ENCODE measurements at regions not wholly inside any gene's neighbourhood (a gene's known extent, or its start where the extent isn't known, plus 50 kb on each side); places are given as distances from the start of the nearest gene placed in this dataset.
"Not testable (repeated sequence)": the region's sequence is repeated elsewhere in the genome, so short reads cannot be mapped to it uniquely, and the experiment has no call there.

DNA sequence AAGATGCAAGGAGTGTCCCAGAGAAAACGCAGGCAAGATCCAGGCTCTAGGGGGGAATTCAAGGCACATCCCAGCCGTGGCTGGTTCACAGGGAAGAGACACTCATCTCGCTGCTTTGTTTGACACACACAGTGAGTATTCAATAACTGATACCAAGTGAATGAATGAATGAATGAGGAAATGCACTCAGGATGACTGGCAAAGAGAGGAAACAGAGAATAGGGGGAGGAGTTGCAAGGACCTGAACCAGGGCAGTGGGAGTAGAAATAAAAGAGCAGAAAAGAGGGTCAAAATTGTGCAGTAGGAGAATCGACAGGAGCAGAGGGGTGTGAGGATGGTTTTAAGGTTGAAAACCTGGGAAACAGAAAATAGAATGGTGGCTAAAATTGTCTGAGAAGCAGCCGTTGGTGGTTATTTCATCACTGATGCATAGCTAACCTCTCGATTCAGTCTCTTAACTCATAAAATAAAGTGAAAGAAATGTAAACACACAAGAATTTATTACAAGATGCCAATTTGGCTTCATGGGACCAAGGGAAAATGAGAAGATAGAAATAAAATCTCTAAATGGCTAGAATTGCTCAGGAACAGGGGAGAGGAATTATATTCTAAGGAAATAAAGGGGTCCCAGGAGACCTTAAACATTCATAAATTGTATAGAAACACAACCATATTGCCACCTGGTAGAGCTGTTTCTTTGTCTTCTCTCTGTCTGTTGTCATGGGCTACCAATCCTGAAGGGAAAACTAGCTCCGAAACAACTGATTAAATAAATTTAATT, 63.9 kb upstream of the PHLPP1 start:
- no peaks in the 10 kb centered on the region for H3K36me3 Mint-ChIP-seq (ENCODE audit: low read depth)

DNA sequence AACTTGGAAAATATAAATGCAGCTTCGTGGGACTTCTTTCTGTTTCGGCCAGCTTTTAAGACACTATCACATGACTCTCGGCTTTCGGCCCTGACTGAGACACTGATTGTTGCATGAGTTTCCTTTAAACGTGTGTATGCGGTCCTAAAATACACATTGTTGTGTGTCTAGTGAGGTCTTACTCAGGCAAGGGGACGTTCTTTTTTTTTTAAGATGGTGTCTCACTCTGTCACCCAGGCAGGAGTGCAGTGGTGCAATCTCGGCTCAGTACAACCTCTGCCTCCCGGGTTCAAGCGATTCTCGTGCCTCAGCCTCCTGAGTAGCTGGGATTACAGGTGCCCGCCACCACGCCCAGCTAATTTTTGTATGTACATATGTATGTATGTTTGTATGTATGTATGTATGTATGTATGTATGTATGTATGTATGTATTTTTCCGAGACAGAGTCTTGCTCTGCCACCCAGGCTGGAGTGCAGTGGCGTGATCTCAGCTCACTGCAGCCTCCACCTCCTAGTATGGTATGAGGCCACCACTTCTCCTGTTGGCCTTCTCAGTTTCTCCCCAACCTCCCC, 63.2 kb upstream of the PHLPP1 start:
- H3K9me3 Mint-ChIP-seq; H3K36me3 Mint-ChIP-seq (ENCODE audit: low read depth); H3K4me3 Mint-ChIP-seq; H3K27me3 Mint-ChIP-seq (ENCODE audit: low read depth); H3K27ac Mint-ChIP-seq; H3K4me1 Mint-ChIP-seq: not testable (repeated sequence)

More for the DNA sequence above, 63.9 kb upstream of the PHLPP1 start:
- TF ChIP-seq, protein P1, sequence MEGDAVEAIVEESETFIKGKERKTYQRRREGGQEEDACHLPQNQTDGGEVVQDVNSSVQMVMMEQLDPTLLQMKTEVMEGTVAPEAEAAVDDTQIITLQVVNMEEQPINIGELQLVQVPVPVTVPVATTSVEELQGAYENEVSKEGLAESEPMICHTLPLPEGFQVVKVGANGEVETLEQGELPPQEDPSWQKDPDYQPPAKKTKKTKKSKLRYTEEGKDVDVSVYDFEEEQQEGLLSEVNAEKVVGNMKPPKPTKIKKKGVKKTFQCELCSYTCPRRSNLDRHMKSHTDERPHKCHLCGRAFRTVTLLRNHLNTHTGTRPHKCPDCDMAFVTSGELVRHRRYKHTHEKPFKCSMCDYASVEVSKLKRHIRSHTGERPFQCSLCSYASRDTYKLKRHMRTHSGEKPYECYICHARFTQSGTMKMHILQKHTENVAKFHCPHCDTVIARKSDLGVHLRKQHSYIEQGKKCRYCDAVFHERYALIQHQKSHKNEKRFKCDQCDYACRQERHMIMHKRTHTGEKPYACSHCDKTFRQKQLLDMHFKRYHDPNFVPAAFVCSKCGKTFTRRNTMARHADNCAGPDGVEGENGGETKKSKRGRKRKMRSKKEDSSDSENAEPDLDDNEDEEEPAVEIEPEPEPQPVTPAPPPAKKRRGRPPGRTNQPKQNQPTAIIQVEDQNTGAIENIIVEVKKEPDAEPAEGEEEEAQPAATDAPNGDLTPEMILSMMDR (IDR thresholded peaks at IDR 0.05; ENCODE audit: unreplicated experiment in 3 of 3), result no peak
- no peak overlapping the region for H3K27ac Mint-ChIP-seq
- H3K27me3 Mint-ChIP-seq (ENCODE audit: low read depth), result no peaks in the 10 kb centered on the region
- no peaks in the 10 kb centered on the region for H3K9me3 Mint-ChIP-seq
- H3K4me1 Mint-ChIP-seq, result no peaks in the 10 kb centered on the region
- no peak overlapping the region for H3K4me3 Mint-ChIP-seq

DNA sequence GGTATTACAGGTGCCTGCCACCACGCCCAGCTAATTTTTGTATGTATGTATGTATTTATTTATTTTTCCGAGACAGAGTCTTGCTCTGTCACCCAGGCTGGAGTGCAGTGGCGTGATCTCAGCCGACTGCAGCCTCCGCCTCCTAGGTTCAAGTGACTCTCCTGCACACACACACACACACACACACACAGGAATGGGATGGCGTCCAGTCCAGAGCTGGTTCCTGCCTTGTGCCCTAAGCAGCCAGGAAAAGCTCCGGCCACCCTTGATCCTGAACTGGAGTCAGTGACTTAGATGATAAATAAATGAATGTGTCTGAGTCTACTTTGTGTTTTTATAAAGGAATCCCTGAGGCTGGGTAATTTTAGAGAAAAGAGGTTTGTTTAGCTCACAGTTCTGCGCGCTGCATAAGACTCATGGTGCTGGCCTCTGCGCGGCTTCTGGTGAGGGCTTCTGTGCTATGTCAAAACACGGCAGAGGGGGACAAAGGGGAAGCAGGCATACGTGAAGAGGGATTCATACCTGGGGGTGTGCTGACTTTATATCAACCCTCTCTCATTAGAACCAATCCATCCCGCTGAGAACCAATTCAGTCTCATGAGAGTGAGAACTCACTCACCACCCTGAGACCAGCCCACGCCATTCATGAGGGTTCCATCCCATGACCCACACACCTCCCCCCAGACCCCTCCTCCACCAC, 59.7 kb upstream of the PHLPP1 start:
- TF ChIP-seq, protein P1 (IDR thresholded peaks at IDR 0.05; ENCODE audit: unreplicated experiment in 3 of 3), result no peak
- Mint-ChIP-seq H3K27ac (no peak overlapping the region), H3K9me3 (no peaks in the 10 kb centered on the region)

DNA sequence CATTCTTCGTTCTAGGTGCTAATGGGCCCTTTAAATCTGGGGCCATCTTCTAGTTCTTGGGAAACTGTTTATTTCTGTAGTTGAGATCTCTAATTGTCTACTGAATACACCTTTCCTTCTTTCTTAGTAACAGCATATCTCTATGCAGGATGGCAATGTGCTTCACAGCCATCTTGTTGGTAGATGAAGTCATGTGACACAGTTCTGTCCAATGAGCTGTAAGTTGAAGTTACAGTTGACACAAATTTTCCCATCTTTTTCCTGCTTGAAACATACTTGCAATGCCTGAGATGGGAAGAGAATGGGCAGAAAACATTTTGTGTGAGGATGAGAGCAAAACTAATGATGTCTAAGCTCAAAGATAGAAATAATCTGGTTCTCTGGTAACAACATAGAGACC, 57.3 kb upstream of the PHLPP1 start:
- Mint-ChIP-seq H3K4me1 (no peaks in the 10 kb centered on the region), H3K36me3 (ENCODE audit: low read depth) (no peaks in the 10 kb centered on the region), H3K9me3 (no peaks in the 10 kb centered on the region), H3K27ac (no peak overlapping the region), H3K4me3 (no peak overlapping the region), H3K27me3 (ENCODE audit: low read depth) (no peaks in the 10 kb centered on the region)
- TF ChIP-seq, protein P1 (IDR thresholded peaks at IDR 0.05; ENCODE audit: unreplicated experiment in 3 of 3), result no peak

More for the DNA sequence above, 59.7 kb upstream of the PHLPP1 start:
- Mint-ChIP-seq H3K4me3 (no peak overlapping the region), H3K36me3 (ENCODE audit: low read depth) (no peaks in the 10 kb centered on the region), H3K4me1 (no peaks in the 10 kb centered on the region), H3K27me3 (ENCODE audit: low read depth) (no peaks in the 10 kb centered on the region)

DNA sequence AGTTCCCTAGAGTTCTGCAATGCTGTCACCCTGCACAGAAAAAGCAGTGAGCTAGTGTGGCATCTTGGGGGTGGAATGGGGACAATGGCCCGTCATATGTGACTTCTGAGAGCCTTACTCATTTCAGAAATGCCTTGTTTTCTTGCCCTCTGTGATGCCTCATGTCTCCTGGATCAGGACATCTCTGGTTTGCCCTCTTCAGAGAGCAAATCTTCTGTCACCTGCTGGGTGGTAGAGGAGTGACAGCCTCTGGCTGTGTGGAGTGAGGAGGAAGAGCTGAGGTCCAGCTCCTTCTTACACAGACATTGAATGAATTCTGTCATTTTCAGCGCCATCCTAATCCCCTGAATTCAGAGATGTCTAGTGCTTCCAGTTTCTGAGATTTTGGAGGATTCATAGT, 55.6 kb upstream of the PHLPP1 start:
- H3K9me3 Mint-ChIP-seq, result no peaks in the 10 kb centered on the region
- no peak overlapping the region for H3K4me3 Mint-ChIP-seq
- TF ChIP-seq, protein P1 (IDR thresholded peaks at IDR 0.05; ENCODE audit: unreplicated experiment in 3 of 3), result no peak
- no peak overlapping the region for H3K27ac Mint-ChIP-seq
- H3K36me3 Mint-ChIP-seq (ENCODE audit: low read depth), result no peaks in the 10 kb centered on the region
- H3K4me1 Mint-ChIP-seq, result no peaks in the 10 kb centered on the region
- no peaks in the 10 kb centered on the region for H3K27me3 Mint-ChIP-seq (ENCODE audit: low read depth)

DNA sequence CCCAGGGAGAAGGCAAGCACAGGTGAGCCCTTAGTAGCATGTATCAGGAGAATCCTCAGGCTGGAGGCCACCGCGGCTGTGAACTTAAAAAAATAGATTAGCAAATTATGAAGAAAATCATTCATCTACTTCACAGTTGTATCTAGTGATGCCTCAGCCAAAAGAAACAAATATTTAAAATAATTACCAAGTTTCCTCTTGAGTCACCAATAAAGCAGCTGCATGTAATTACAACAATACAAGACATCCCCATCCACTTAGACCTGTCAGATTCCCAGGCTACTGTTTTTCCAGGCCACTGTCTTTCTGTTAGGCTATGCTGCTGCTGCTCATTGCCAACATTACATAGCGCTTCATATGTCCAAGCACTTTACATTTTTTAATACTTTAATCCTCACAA, 54.6 kb upstream of the PHLPP1 start:
- no peaks in the 10 kb centered on the region for H3K9me3 Mint-ChIP-seq

More for the DNA sequence above, 54.6 kb upstream of the PHLPP1 start:
- Mint-ChIP-seq H3K27ac (no peak overlapping the region), H3K36me3 (ENCODE audit: low read depth) (no peaks in the 10 kb centered on the region), H3K27me3 (ENCODE audit: low read depth) (no peaks in the 10 kb centered on the region), H3K4me3 (no peak overlapping the region), H3K4me1 (no peaks in the 10 kb centered on the region)
- TF ChIP-seq, protein P1 (IDR thresholded peaks at IDR 0.05; ENCODE audit: unreplicated experiment in 3 of 3), result no peak
